ENCODE measurements at regions not wholly inside any gene's neighbourhood (a gene's known extent, or its start where the extent isn't known, plus 50 kb on each side); places are given as distances from the start of the nearest gene placed in this dataset.

DNA sequence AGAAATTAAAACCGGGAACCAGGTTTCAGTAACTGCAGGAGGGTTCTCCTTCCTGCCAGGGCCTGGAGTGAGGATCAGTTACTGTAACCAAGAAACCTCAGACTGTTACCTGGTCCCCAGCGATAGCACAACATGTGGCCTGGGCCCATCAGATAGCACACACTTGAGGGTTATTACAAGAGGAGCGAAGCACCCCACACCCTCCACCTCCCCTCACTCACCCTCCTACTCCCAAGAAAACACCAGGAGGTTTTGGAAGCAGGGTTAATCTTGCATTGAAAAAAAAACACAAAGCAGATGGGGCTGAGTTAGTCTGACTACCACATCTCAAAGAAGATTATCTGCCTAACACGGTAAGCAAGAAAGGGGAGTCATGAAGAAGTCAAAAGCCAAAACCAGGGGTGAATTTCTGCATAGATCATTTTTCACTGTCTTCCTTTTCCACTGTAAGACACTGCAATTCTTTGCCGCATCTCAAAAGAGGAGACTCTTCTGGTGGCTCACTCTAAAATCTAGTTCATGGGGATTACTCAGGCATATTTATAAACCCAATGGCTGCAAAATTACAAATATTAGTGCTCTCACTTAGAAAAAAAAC lies 75.9 kb upstream of the DOCK9 start:
- DNase-seq, result peak in 1 of 58 donors; percentile 7

DNA sequence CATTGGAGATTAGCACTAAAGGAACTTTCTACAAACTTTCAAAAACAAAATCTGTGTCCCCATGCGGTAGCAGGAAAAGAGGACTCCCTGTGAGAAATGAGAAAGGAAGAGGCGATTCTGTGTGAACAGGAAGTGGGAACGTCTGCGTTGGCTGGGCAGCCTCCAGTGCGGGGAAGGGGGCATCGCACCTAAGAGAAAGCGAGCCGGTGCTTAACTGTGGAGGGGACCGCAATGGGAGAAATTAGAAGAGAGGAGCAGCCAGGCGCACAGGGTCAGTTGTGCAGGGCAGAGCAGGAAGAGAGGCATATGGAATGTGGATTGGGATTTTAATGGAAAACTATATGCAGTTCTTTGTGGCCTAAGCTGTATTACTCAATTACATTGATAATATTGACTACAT lies 77.4 kb upstream of the DOCK9 start:
- DNase-seq, result no peak

DNA sequence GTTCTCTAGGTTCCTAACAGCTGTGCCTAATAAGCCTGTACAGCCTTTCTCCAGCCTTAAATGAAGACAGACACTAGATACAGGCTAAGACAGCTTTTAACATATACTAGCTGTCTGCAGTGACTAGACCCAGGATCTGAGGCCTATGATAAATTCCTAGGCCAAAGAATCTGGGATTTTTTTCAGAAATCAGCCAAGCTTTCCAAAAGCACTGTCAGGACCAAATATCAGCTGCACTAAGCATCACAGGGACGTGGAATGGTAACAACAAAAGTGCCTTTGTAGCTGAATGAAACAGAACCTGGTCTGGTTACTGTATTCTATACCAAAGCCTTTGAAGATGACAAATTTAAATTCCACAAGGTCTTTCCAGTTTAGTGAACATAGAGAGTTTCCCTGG lies 77.9 kb upstream of the DOCK9 start:
- no peak for DNase-seq

DNA sequence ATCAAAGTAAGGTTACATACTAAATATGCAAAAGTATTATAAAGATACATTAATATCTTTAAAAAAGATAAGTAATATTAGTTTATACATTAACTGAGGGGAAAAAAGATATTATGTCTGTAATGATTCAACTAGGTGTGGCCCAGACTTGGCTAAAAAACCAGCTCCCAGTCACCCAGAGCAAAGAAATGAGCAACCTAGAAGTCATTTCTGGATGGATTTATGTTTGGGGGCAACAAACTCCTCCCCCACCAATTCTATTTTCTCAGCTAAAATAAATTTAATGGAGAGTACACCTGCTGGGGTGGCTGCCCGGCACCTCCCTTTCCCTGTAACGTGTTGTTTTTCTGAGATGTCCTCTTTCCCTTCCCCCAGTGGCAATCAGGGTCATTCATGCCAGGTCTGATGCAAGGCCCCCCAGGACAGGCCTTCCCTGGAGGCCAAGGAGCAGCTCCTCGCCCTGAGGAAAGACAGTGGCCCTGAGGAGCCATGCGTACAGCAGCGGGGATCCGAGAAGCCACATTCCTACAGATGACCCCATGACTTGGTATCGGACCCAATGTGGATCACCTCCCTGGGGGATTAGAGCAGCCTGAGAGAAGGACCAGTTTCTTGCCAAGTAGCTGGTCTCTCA lies 78.6 kb upstream of the DOCK9 start:
- DNase-seq, result no peak

DNA sequence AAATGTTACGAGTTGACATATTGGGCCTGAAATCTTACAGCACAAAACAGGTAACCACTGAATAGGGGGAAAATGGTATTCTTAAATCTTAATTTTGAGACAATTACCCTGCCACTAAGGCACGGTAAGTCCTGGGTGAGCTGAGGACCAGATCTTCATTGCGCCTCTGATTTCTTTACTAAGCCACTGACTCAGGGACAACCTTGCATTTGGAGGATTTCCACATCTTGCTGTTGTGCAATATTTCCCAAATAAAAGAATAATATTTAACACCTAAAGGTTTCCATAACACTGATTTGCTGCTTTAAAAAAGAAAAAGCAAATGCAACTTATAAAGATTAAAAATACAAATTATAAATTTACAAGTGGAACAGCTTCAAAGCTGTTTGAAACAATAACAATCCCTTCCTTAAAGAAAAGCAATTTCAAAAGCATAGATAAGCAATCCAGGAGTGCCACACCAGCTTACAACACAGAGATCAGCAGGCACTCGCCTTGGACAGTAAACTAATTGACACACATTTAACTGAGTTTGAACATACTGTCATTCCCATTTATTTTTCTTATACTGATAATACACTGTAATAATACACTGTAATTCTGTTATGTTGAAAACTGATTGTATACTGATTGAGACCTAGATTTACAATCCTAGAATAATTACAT lies 79.6 kb upstream of the DOCK9 start:
- DNase-seq, result no peak

DNA sequence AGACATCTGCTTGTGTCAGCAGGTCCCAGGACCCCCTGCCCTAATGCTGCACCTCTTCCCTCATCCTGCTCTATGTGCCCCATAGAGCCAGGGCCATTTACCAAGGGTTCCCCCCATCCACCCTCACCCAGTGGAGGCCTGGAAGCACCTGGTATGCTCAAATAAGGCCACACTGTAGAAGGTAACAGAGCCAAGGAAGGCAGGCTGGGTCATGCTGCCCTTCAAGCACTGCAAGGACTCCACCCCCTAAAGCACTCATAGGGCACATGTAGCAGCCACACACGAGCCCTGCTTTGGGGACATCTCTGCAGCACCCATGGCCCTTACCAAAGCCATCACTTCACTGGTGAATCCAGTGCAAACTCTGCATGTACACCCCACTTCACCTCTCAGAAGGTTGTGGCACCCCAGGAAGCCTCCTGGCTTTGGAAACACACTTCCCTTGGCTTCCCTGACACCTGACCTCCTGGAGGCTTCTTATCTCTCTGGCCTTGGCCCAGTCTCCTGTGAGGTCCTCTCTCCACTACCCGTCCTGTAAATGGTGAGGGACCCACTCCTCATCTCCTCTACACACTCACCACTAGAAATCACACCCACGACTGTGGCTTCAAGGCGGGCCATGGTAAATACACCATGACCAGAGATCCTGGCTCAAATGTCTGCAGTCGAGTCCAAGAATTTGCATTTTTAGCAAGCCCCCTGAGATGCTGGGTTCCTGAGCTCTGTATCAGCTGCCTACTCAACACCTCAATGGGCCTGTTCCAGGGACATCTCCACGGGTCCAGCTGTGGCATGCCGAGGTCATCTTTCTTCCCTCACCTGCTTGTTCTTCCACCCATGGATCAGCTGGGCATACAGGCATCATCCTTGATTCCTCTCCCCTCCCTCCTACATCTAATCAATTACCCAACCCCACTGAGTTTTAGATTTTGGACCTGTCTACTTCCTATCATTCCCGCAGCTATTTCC lies 80.9 kb upstream of the DOCK9 start:
- no peak for DNase-seq

DNA sequence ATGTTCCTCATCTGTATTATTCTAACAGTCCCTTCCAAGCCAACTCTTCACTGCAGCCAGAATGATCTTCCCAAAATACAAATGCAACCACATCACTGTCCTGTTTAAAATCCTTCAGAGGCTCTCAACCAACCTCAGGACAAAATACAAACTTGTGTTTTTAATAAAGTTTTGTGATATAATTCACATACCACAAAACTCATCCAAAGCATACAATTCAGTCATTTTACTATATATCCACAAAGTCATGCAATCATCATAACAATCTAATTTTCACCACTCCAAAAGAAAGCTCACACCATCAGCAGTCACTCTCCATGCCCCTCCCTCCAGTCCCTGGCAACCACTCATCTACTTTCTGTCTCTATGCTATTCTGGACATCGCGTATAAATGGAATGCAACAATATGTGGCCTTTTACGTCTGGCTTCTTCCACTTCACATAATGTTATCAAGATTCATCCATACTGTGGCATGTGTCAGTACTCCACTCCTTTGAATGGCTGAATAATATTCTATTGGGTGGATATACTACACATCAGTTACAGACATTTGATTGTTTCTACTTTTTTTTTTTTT lies 81.7 kb upstream of the DOCK9 start:
- DNase-seq, result no peak

DNA sequence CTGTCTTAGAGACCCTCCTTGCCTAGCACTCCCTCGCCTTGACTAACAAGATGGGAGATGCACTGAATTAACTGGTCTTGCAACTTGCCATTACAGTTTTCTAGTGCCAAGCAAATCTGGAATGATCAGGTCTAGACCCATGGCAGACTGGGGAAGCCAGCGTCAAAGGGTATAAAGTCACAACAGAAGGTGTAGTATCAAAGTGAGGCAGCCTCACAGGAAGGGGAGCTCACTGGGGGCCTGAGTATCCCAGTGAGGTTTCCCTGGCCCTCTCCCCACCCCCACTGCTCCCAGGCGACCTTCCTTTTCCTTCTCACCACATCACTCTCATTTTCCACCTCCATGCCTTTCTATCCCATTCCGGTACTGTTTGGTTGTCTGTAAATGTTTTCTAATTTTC lies 83.5 kb upstream of the DOCK9 start:
- DNase-seq, result no peak

DNA sequence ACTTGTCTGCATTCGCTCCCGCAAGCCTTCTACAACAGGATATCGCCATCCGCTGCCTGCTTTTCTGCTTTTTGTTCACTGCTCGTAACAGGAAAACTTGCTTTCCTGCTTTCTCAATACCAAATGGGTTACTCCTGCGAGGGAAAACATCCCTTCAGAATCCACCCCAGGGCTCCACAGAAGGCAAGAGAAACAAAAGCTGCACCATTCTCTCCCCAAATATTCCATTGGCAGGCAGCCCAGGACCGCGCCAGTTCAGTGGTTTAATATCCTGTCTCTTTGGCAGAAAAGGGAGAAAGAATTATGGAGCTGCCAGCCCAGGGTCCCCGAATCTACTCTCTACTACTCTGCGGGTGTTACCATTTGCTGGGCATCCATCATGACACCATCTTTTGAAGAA lies 84.7 kb upstream of the DOCK9 start:
- DNase-seq, result peak in 11 of 58 donors; percentile 7 to 43 (median 20)

DNA sequence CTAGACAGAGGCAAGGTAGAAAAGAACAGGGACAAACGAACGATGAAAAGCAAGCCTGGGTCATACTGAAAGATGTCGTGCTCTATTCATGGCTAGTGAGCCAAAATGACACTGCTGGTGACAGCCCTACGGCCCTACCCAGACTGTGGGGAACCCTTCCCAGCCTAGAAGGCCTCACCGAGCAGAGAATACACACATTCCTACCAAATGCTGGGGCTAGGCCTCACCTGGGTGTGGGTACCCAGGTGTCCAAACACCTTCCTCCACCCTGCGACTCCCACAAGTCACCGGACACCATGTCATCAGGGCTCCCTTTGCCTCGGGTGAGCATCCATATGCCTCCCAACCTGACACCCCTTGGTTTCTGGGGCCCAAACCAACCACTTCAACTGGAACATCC lies 85.3 kb upstream of the DOCK9 start:
- DNase-seq, result no peak

DNA sequence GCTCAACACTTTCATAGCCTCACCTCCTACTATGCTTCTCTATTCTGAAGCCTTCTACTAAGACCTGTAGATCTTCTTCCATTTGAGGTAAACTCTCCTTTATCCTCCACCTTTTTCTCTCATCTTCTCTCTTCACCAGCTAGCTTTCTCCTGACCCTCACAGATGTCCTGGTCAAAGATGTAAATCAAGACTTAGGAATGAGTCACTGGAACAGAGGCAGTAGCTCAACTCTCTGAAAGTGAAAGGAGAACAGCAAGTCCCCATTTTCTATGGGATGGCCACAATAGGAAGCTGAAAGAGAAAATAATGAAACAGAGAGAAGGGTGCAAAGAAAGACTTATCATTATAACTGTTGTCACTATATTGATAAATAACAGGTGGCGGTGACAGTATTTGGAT lies 86.1 kb upstream of the DOCK9 start:
- no peak for DNase-seq

DNA sequence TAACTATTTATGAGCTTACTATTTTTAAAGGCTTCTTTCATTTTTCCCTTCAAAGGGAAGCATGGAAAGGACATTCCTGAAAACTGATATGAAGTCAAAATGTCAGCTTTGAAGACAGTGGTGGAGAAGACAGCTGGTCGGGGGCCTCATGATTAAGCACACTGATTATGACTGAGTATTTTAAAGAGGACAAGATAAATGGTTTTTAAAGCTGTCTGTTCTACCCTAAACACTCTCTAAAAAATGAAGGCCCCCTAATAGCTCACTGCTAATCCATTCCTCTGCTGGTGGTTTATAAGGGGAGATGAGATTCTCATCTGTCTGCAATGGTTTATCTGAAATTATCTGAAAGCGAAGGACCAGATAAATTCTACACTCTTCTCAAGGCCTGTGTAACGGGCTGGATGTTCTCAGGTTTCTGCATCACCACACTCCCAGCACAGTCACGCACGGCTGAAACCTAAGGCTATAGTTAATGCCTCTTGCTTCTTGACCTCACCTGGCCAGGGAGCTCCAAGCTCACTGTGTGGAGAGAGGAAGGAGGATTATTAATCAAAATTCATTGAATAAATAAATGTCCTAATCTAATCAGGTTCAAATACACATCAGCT lies 86.9 kb upstream of the DOCK9 start:
- no peak for DNase-seq

DNA sequence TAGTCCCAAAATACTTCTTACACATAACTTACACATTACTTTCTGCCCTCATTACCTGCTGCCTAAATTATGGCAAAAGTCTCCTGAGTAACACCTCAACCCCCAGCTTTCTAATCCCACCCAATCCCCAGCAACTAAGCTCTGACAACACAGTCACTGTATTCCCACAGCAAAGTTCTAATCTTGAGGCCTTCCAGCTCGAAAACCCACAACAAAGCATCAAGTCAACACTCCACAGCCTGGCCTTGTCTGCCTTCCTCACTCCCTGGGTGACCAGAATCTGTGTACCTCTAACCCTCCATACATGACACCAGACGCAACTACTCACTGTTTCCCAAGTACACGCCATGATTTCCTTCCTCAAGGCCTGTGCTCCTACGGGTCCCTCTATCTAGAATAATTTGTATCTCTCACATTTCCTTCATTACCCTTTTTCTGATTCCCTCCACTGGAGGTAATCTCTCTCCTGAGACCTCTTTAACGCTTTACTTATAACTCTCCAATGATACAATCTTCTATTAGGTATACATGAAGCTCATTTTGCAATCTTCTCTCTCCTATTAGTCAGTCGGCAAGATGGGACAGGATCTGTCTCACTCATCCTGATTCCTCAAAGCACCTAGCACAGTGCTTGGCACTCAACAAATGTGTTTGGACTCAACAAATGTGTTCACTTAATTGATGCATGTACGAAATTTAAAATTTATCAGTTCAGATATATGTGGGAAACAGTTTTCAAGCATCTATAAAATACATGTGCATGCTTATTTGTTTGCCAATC lies 87.6 kb upstream of the DOCK9 start:
- DNase-seq, result no peak

DNA sequence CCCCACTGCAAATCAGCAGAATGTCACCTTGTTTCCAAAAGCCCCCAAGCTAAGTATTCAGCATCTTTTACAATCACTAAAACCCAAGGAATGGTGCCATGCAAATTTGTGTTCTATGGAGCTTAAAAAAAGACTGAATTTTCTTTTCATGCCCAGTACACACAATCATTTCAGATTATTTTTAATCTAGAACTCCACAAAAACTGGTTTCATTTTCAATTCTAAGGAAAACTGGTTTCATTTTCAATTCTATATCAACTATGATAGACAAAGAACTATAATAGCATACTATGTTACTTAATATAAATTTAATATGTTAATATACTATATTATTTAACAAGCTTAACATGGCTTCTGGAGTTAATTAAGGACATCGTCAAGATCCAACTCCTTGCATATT lies 88.4 kb upstream of the DOCK9 start:
- no peak for DNase-seq

DNA sequence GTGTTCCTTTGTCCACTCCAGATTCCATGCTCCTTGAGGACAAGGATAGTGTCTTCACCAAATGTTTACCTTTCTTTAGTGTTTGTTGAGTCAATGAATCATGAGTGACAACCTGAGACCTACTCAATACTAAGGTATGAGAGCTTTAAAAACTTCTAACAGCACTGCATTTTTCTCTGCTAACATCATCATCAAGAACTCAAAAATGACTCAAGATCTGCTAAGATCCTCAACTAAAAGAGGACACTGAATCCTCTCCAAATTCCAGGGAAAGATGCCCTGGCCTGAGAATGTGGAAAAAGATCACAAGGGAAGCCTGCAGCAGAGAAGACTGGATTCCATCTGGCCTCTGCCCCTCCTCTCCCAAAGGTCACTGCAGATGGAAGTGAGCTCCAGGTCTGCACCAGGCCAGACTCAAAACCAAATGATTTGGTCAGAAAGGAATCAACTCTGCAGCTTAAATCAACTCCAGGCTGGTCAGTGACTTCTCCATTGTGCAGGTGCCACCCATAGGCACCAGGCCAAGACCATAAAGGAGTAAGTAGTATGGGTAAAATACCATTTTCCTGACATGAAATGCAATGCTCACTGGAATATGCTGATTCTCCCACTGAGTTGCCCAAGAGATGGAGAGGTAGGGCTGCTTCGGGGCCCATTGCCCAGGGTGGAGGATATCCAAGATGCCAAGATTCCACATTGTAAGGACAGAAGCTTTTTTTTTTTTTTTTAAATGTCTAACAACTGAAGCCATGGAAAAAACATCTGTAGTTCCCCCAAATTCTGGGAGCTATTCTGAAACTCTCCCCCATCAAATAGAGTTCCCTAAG lies 89.5 kb upstream of the DOCK9 start:
- DNase-seq, result no peak

DNA sequence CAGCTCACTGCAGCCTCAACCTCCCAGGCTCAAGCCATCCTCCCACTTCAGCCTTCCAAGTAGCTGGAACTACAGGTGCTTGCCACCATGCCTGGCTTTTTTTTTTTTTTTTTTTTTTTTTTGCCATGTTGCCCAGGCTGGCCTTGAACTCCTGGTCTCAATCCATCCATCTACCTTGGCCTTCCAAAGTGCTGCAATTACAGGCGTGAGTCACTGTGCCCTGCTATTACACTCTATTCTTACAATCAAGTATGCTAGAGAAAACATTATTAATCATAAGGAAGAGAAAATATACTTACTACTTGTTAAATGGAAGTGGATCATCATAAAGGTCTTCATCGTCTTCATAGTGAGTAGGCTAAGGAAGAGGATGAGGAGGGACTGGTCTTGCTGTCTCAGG lies 93.3 kb upstream of the DOCK9 start:
- no peak for DNase-seq

DNA sequence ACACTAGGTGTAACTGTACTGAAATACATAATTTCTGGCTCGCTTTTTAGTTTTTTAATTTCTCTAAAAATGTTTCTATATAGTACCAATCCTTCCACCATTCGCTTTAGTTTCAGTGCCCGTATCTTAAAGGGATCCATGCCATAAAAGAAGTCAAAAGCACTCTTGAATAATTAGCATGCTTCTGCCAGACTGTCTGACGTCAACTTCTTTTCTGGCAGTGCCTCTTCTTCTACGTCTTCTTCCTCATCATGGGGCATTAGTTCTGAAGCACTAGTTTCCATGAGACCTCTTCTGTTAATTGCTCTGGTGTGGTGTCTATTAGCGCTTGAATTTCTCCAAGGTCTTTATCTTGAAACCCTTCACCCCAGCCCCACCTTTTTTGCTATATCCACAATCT lies 93.8 kb upstream of the DOCK9 start:
- no peak for DNase-seq

DNA sequence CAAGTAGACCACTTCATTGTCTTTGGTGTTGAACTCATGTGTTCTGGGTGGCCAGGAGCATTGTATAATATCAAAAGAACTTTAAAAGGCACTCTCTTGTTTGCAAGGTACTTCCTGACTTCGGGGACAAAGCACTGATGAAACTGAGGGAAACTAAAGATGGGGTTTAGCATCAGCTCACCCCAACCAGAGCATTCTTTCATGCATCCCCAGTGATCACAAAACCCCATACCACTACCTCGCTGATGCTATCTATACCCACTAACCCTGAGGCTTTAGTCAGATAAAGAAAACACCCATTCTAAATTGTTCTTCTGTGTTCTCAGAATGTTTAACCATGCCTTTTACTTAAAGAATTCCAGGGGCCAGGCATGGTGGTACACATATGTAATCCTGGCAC lies 94.5 kb upstream of the DOCK9 start:
- no peak for DNase-seq

DNA sequence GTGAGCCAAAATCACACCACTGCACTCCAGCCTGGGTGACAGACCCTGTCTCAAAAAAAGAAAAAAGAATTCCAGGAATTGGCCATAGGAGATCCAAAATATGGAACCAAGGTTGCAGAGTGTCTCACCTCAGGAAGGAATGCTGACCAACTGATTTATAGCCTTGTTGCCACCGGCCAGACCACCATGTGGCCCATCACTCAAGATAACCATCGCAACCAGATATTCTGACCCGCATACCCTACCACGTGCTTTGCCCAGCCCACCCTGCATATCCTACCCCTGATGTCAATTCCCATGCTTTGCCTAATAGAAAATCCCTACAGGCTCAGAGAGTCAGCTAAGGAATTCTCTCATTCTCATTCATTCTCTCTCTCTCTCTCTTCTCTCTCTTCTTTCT lies 95.1 kb upstream of the DOCK9 start:
- no peak for DNase-seq

All from anterior cingulate cortex (tissue), 58 donors.